ENCODE measurements at regions not wholly inside any gene's neighbourhood (a gene's known extent, or its start where the extent isn't known, plus 50 kb on each side); places are given as distances from the start of the nearest gene placed in this dataset.

DNA sequence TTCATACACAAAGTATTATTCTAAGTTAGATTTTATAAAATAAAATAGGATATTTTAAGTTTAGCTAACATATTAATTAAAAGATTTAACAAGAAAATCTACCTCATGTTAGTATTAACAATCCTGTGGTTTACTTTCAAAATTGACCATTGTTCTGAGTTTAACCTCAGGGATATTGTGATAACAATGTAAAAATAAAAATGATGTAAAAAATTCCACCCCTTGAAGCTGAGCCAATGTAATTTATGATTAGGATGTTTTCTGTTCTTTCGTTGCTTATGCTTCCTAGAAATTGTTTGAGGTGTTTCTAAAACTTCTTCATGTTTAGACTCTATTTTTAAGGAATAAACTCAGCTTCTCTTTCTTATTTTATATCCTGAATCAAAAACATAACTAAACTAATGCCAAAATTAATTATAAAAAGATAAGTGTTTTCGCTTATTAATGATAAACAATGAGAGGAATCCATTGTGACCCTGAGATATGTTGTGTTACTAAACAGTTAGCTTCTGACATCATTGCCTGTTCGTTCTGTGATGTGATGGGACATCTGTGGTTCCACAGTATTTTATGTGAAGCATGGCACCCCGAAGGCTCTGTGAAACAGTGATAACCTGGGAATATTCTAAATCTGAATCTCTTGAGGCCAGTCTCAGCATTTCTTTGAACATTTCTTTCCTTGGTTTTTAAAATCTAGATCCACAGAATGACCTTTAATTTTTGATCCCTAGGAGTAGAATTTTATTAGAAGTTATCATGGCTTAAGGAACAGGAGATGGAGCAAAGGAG is 340.8 kb downstream of the ARL4A start:
- no peaks in the 10 kb centered on the region for H3K4me1 Mint-ChIP-seq

DNA sequence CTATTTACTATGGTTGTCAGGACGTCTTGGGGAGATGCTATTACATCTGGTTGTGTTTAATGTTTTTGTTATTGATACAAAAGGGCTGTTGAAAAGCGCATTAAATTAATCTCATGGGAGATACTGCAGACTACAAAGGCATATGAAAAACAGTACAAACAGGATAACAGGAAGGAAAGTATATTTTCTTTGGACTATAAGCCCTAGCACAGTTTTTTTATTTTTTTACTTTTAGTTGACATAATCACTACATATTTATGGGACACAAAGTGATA is 341.3 kb downstream of the ARL4A start:
- ATAC-seq (ENCODE audit: low read depth) (no peak), DNase-seq (ENCODE audit: low spot score in 2 of 2) (no peak)
- no peaks in the 10 kb centered on the region for H3K9me3 Mint-ChIP-seq
- no peaks in the 10 kb centered on the region for H3K36me3 Mint-ChIP-seq
- no peaks in the 10 kb centered on the region for H3K4me1 Mint-ChIP-seq
- H3K27ac Mint-ChIP-seq, result no peak overlapping the region
- H3K27me3 Mint-ChIP-seq, result peaks cover 1% of the 10 kb centered on the region
- no peak overlapping the region for H3K4me3 Mint-ChIP-seq

More for the DNA sequence above, 340.8 kb downstream of the ARL4A start:
- Mint-ChIP-seq H3K36me3 (no peaks in the 10 kb centered on the region), H3K9me3 (no peaks in the 10 kb centered on the region), H3K27me3 (peaks cover 1% of the 10 kb centered on the region), H3K4me3 (no peak overlapping the region), H3K27ac (no peak overlapping the region)
- no peak for DNase-seq (ENCODE audit: low spot score in 2 of 2)
- ATAC-seq (ENCODE audit: low read depth), result no peak

DNA sequence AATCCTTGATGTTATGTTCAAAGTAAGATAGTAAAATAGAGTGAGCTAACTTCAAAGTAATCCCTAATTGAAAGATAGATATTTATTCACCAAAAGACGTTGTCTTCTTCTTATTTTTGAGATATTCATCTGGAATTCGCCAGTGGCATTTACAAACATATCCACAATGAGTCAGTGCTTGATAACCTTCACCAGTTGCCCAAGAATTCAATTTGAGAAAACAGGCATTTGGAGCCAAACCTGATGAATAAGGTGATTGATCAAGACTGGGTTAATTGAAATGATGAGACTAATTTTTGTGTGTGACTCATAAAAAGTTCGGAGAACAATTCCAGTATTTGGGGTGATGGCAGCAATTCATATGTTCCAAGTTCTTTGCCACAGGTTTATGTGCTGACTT is 344.0 kb downstream of the ARL4A start:
- H3K4me3 Mint-ChIP-seq, result no peak overlapping the region
- ATAC-seq (ENCODE audit: low read depth), result no peak
- peaks cover 5% of the 10 kb centered on the region for H3K4me1 Mint-ChIP-seq
- peaks cover 2% of the 10 kb centered on the region for H3K36me3 Mint-ChIP-seq
- DNase-seq (ENCODE audit: low spot score in 2 of 2), result no peak
- no peaks in the 10 kb centered on the region for H3K9me3 Mint-ChIP-seq
- no peak overlapping the region for H3K27ac Mint-ChIP-seq
- peaks cover 1% of the 10 kb centered on the region for H3K27me3 Mint-ChIP-seq

DNA sequence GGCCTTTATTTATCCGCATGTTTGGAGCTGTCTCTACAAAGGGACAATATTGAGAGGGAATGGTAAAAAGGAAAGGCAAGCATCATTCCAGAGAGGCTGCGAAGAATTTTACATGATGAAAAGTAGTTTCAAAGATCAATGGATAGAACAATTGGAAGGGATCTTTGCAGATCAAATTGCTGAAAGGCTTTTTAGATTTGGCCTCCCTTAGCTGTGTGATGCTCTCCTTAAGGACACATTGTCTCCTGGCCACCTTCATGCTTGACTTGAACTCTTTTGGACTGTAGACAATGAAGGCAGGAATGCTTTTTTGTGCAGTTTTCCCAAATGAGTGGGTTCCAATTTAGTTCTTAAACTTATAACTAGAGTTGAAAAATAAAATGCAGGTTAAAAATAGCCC is 344.7 kb downstream of the ARL4A start:
- Mint-ChIP-seq H3K4me3 (no peak overlapping the region), H3K27ac (no peak overlapping the region), H3K9me3 (peaks cover 2% of the 10 kb centered on the region), H3K27me3 (no peaks in the 10 kb centered on the region), H3K36me3 (peaks cover 2% of the 10 kb centered on the region), H3K4me1 (peaks cover 5% of the 10 kb centered on the region)
- no peak for ATAC-seq (ENCODE audit: low read depth)
- DNase-seq (ENCODE audit: low spot score in 2 of 2), result no peak

DNA sequence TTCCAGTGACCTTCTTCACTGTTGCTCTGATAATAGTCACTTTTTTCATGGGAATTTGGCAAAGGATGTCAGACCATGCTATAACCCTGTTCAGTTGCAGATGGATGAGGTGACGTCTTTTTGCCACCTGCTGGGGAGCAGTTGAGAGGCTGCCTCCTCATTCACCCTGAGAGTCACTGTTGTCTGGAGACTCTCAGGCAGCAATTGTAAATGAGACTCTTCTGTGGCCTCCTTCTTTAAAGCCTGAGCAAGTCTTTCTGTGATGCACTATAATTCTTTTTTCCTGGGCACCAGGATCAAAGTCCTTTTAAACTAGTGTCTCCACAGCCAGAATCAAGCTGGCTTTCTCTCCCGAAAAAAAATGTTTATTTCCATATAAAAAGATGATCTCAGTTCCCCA is 345.1 kb downstream of the ARL4A start:
- Mint-ChIP-seq H3K4me3 (no peak overlapping the region), H3K4me1 (peaks cover 5% of the 10 kb centered on the region), H3K27me3 (no peaks in the 10 kb centered on the region), H3K9me3 (peaks cover 2% of the 10 kb centered on the region), H3K27ac (no peak overlapping the region), H3K36me3 (peaks cover 2% of the 10 kb centered on the region)
- no peak for ATAC-seq (ENCODE audit: low read depth)
- DNase-seq (ENCODE audit: low spot score in 2 of 2), result no peak

DNA sequence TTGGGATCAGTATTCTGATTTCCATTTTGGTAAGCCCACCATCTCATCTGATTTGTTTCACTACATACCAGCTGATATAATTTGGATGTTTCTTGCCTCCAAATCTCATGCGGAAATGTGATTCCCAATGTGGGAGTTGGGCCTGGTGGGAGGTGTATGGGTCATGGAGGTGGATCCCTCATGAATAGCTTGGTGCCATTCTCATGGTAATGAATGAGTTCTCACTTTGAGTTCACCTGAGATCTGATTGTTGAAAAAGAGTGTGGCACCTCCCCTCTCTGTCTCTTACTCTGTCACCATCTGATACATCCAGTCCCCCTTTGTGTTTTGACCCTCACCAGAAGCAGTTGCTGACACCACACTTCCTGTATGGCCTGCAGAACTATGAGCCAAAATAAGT is 347.3 kb downstream of the ARL4A start:
- Mint-ChIP-seq H3K27me3 (peaks cover 3% of the 10 kb centered on the region), H3K4me1 (peaks cover 5% of the 10 kb centered on the region), H3K36me3 (peaks cover 2% of the 10 kb centered on the region), H3K9me3 (peaks cover 2% of the 10 kb centered on the region), H3K4me3 (no peak overlapping the region), H3K27ac (no peak overlapping the region)
- ATAC-seq (ENCODE audit: low read depth), result no peak
- DNase-seq (ENCODE audit: low spot score in 2 of 2), result no peak

DNA sequence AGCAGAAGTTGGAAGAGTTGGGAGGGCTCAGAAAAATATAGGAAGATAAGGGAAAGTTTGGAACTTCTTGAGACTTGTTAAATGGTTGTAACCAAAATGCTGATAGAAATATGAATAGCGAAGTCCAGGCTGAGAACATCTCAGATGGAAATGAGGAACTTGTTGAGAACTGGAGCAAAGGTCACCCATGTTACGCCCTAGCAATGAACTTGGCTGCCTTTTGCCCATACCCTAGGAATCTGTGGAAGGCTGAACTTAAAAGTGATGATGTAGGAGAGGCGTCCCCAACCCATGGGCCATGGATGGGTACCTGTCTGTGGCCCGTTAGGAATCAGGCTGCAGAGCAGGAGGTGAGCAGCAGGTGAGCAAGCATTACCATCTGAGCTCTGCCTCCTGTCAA is 347.8 kb downstream of the ARL4A start:
- Mint-ChIP-seq H3K9me3 (peaks cover 2% of the 10 kb centered on the region), H3K36me3 (peaks cover 2% of the 10 kb centered on the region), H3K4me3 (no peak overlapping the region), H3K27me3 (peaks cover 3% of the 10 kb centered on the region), H3K27ac (no peak overlapping the region), H3K4me1 (peaks cover 5% of the 10 kb centered on the region)
- DNase-seq (ENCODE audit: low spot score in 2 of 2) (no peak), ATAC-seq (ENCODE audit: low read depth) (peak; percentile 46)

DNA sequence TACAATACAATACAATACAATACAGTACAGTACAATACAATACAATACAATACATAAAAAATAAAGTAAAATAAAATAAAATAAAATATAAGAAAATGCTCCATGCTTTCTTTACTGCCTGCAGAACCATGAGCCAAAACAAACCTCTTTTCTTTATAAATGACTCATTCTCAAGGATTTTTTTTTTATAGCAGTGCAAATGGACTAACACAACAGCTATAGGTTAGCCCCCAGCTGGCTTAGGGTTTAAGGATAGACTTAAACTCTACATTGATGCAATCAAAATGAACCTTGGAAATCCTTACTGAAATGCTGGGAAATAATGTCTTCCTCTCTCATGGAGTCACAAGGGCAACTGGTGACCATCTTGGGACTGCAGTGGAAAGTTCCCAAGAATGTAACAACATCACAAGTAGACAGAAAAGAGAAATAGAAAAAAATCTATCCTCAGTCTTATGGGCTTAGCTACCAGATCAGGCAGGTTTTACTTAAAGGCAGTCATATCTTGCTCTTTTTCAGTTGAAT is 348.9 kb downstream of the ARL4A start:
- ATAC-seq (ENCODE audit: low read depth), result no peak
- H3K27ac Mint-ChIP-seq, result no peak overlapping the region
- peaks cover 3% of the 10 kb centered on the region for H3K27me3 Mint-ChIP-seq
- DNase-seq (ENCODE audit: low spot score in 2 of 2), result no peak
- peaks cover 2% of the 10 kb centered on the region for H3K36me3 Mint-ChIP-seq
- no peak overlapping the region for H3K4me3 Mint-ChIP-seq
- H3K9me3 Mint-ChIP-seq, result peaks cover 2% of the 10 kb centered on the region
- H3K4me1 Mint-ChIP-seq, result peaks cover 5% of the 10 kb centered on the region

DNA sequence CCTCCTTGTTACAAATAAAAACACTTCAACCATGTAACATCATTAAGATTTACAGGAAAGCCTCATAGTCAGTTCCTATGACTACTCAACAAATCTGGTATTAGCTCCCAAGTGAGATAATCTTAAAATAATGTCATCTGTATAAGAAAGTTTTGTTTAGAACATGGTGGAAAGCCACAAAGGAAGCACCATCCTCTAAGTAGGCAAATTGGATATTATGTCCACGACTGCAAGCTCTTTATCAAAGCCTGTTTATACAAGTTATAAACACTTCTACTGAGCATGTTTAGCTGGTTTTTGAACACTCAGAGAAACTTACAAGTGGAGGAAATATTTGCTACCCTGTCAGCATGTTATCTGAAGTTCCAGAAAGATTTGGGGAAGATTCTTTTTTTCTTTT is 349.8 kb downstream of the ARL4A start:
- no peak for DNase-seq (ENCODE audit: low spot score in 2 of 2)
- Mint-ChIP-seq H3K4me3 (no peak overlapping the region), H3K9me3 (peaks cover 2% of the 10 kb centered on the region), H3K4me1 (peaks cover 5% of the 10 kb centered on the region), H3K27me3 (peaks cover 3% of the 10 kb centered on the region), H3K36me3 (peaks cover 2% of the 10 kb centered on the region), H3K27ac (no peak overlapping the region)
- no peak for ATAC-seq (ENCODE audit: low read depth)

DNA sequence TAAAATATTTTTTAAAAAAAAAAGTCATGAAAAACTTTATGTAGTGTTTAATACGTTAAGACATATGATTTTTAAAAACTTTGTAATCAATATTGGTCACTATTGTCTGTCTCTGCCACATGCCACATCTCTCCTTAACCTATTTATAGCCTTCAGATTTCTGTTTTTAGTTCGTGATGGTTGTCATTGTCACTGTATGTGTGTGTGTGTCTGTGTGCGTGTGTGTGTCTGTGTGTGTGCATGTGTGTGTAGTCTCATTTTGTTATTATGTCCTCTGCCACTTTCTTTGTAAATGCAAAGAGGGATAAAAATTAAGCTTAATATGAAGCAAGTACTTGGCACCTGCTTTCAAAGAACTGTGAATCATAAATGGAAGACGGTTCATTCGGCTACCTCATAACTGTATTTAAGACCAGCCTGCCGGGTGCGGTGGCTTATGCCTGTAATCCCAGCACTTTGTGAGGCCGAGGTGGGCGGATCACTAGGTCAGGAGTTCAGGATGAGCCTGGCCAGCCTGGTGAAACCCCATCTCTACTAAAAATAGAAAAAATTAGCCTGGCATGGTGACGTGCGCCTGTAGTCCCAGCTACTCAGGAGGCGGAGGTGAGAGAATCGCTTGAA is 354.0 kb downstream of the ARL4A start:
- ATAC-seq (ENCODE audit: low read depth), result no peak
- Mint-ChIP-seq H3K27me3 (peaks cover 9% of the 10 kb centered on the region), H3K36me3 (no peaks in the 10 kb centered on the region), H3K27ac (no peak overlapping the region), H3K4me3 (no peak overlapping the region), H3K4me1 (no peaks in the 10 kb centered on the region), H3K9me3 (peaks cover 2% of the 10 kb centered on the region)
- no peak for DNase-seq (ENCODE audit: low spot score in 2 of 2)

DNA sequence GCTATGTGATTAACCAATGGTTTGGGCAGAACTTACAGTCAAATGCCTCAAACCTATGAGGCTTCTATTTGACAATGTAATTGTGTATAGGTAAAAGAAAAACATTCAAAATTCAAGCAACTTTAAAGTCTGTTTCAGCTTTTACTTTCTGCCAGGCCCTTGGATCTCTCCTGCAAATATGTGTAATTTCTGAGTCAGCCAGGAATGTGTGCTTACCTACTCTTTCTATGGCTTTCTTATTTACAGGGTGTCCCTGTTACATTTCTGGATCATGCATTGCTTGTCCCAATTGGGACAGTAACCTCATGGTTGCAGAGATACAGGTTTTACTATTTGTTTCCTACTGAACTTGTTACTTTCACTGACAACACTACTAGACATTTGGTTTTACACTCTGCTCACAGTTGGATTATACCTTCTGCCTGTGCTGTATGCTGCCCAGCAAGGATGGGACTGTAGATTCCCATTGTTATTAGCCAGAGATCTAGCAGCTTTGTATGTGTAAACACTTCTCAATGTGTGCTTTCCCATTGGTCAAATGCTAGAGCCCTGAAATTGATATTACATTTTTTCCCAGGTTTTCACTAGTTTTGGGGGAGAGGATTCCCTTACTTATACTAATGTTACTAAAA is 355.3 kb downstream of the ARL4A start:
- Mint-ChIP-seq H3K27ac (no peak overlapping the region), H3K4me3 (no peak overlapping the region), H3K9me3 (no peaks in the 10 kb centered on the region), H3K36me3 (no peaks in the 10 kb centered on the region), H3K4me1 (no peaks in the 10 kb centered on the region), H3K27me3 (peaks cover 9% of the 10 kb centered on the region)
- no peak for DNase-seq (ENCODE audit: low spot score in 2 of 2)
- no peak for ATAC-seq (ENCODE audit: low read depth)

DNA sequence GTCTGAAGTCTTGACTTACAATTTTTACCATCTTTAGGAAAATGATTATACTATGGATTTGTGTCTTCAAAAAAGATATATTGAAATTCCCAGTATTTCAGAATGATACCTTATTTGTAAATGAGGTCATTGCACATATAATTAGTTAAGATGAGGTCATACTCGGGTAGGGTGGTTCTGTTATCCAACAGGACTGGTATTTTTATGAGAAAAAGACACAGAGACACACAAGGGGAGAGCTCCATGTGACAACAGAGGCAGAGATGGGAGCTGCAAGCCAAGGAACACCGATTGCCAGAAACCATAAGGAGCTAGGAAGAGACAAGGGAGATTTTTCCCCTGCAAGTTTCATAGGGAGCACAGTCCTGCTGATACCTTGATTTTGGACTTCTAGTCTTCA is 356.9 kb downstream of the ARL4A start:
- H3K36me3 Mint-ChIP-seq, result no peaks in the 10 kb centered on the region
- DNase-seq (ENCODE audit: low spot score in 2 of 2) (no peak), ATAC-seq (ENCODE audit: low read depth) (no peak)
- H3K4me1 Mint-ChIP-seq, result no peaks in the 10 kb centered on the region
- H3K9me3 Mint-ChIP-seq, result no peaks in the 10 kb centered on the region
- H3K4me3 Mint-ChIP-seq, result no peak overlapping the region
- peaks cover 7% of the 10 kb centered on the region for H3K27me3 Mint-ChIP-seq
- H3K27ac Mint-ChIP-seq, result no peak overlapping the region

DNA sequence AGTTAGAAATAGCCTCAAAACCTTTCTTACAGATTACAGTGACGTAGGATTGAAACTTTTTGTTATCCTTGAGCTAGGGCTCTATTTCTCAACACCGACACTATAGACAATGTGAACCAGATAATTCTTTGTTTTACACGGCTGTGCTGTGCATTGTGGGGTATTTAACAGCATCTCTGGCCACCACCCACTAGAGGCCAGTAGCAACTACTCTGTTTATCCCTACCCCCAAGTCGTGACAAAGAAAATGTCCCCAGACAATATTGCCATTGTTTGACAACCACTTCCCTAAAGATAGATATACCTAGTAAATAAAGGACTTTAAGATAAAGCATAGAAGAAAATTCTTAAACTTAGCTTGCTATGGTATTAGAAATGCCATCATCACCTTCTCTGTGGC is 359.6 kb downstream of the ARL4A start:
- H3K4me3 Mint-ChIP-seq, result no peak overlapping the region
- ATAC-seq (ENCODE audit: low read depth), result peak; percentile 41
- no peaks in the 10 kb centered on the region for H3K36me3 Mint-ChIP-seq
- no peak overlapping the region for H3K27ac Mint-ChIP-seq
- H3K4me1 Mint-ChIP-seq, result no peaks in the 10 kb centered on the region
- peaks cover 6% of the 10 kb centered on the region for H3K27me3 Mint-ChIP-seq
- H3K9me3 Mint-ChIP-seq, result no peaks in the 10 kb centered on the region
- no peak for DNase-seq (ENCODE audit: low spot score in 2 of 2)

DNA sequence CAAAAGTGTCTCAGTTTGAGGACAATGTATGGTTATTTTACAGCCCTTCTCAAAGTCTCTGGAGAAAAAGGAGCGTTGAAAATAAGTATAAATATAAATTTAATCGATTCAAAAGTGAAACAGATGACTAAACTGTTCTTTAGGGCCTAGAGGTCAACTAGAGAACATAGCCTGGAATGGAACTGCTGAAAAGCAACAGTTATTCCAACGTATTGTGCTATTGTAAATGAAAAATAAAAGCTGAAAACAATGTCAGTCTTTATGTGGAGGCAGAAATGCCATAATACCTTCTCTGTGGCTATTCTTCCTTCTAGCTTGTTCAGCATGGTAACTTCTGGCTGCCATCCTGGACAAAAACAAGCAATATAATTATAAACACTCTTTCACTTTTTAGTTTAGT is 362.5 kb downstream of the ARL4A start:
- DNase-seq (ENCODE audit: low spot score in 2 of 2), result no peak
- H3K4me3 Mint-ChIP-seq, result no peak overlapping the region
- no peaks in the 10 kb centered on the region for H3K36me3 Mint-ChIP-seq
- no peak for ATAC-seq (ENCODE audit: low read depth)
- H3K27me3 Mint-ChIP-seq, result peaks cover 3% of the 10 kb centered on the region
- H3K9me3 Mint-ChIP-seq, result no peaks in the 10 kb centered on the region
- H3K27ac Mint-ChIP-seq, result no peak overlapping the region
- H3K4me1 Mint-ChIP-seq, result no peaks in the 10 kb centered on the region

Data from memory B cell (primary cell).